A549 (cell line): ENCODE measurements at regions not wholly inside any gene's neighbourhood (a gene's known extent, or its start where the extent isn't known, plus 50 kb on each side); places are given as distances from the start of the nearest gene placed in this dataset.

Source experiments
- ATAC-seq, 2 experiments: fragments of 200-7000 bp in 1 of 2; fragments of >200 bp in 1 of 2; cut with Nextera tagmentation in 1 of 2; cut with Tn5 transposase in 1 of 2; 3 replicates each; pipeline versions ENCODE4 v1.8.0 to v1.9.1; 2018 to 2020; ENCODE audit warnings: mild to moderate bottlenecking in 1 of 2, moderate library complexity in 1 of 2
- CTCF ChIA-PET: fragments of 300-600 bp; sonication (Branson Sonifier 250); formaldehyde crosslinking; extraction: SDS; loops from one replicate; lab custom pipeline; 2021; ENCODE audit warnings: antibody characterized with exemption, inconsistent platforms; lab: Yijun Ruan, JAX
- POLR2A ChIA-PET: fragments of 350-600 bp; formaldehyde crosslinking; extraction: SDS; loops from one replicate; lab custom pipeline; 2021; ENCODE audit warnings: antibody characterized with exemption, inconsistent platforms; lab: Yijun Ruan, JAX
- DNase-seq, 2 experiments: peaks; one replicate each; pipeline versions ENCODE4 v3.0.0 to v3.0.0-alpha.2; 2011 to 2016; ENCODE audit warnings: low read depth in 1 of 2, low spot score in 1 of 2
- FAIRE-seq: peaks from 2 replicates; lab custom pipeline; 2011; peaks lifted over from hg19 to GRCh38; lab: Jason Lieb, UNC
- H3K27ac ChIP-seq, 2 experiments: fragments of >200 bp; sonication (Bioruptor Twin); formaldehyde crosslinking; 3 replicates each; pipeline ENCODE4 v1.5.1; 2016 to 2017
- H3K4me1 ChIP-seq: fragments of >200 bp; sonication (Bioruptor Twin); formaldehyde crosslinking; 3 replicates; pipeline ENCODE4 v1.6.1; 2016
- H3K4me2 ChIP-seq: fragments of >200 bp; sonication (Bioruptor Twin); formaldehyde crosslinking; 3 replicates; pipeline ENCODE4 v1.6.1; 2016
- H3K4me3 ChIP-seq: fragments of >200 bp; sonication (Bioruptor Twin); formaldehyde crosslinking; 3 replicates; pipeline ENCODE4 v1.5.1; 2016
- H3K9me3 ChIP-seq: fragments of >200 bp; sonication (Bioruptor Twin); formaldehyde crosslinking; 3 replicates; pipeline ENCODE4 v1.6.1; 2016
- BHLHE40 ChIP-seq: IDR thresholded peaks from 2 replicates; pipeline ENCODE4 v1.6.1; 2012; ENCODE audit warnings: low read depth, low read length, inconsistent platforms
- CEBPB ChIP-seq, 2 experiments: fragments of >200 bp in 1 of 2; sonication (Bioruptor Twin) in 1 of 2; formaldehyde crosslinking in 1 of 2; IDR thresholded peaks; 2 replicates each; pipeline ENCODE4 v1.6.1; 2012 to 2016
- EHMT2 ChIP-seq: fragments of 200-600 bp; sonication (generic); IDR thresholded peaks from 2 replicates; pipeline ENCODE4 v1.6.1; 2016; ENCODE audit warnings: antibody characterized with exemption, low read depth, mild to moderate bottlenecking, moderate library complexity
- ESRRA ChIP-seq: fragments of 150-350 bp; IDR thresholded peaks from 2 replicates; pipeline ENCODE4 v1.6.1; 2014; ENCODE audit warnings: mild to moderate bottlenecking, low read length, borderline replicate concordance
- FOXS1 ChIP-seq: fragments of 250-450 bp; sonication (Bioruptor Pico); IDR thresholded peaks from 2 replicates; pipeline ENCODE4 v1.5.0; 2020; ENCODE audit warnings: mild to moderate bottlenecking, moderate library complexity
- HEYL ChIP-seq: fragments of 250-450 bp; sonication (Bioruptor Pico); IDR thresholded peaks from 2 replicates; pipeline ENCODE4 v1.8.0; 2021; ENCODE audit warnings: mild to moderate bottlenecking, moderate library complexity
- HOXB13 ChIP-seq: fragments of 250-450 bp; sonication (Bioruptor Pico); IDR thresholded peaks from 2 replicates; pipeline ENCODE4 v1.5.0; 2020; ENCODE audit warnings: low read depth, mild to moderate bottlenecking, moderate library complexity
- KDM1A ChIP-seq: fragments of 200-600 bp; sonication (generic); IDR thresholded peaks from 2 replicates; pipeline ENCODE4 v1.6.1; 2016; ENCODE audit warnings: low read depth, mild to moderate bottlenecking
- KDM5A ChIP-seq: fragments of 200-600 bp; sonication (generic); IDR thresholded peaks from 2 replicates; pipeline ENCODE4 v1.6.1; 2016; ENCODE audit warnings: antibody characterized with exemption, mild to moderate bottlenecking
- MAFK ChIP-seq: fragments of 450-650 bp; IDR thresholded peaks from 2 replicates; pipeline ENCODE4 v1.6.1; 2014; ENCODE audit not compliant: partially characterized antibody
- MAZ ChIP-seq: fragments of 150-350 bp; IDR thresholded peaks from 2 replicates; pipeline ENCODE4 v1.6.1; 2014; ENCODE audit warnings: antibody characterized with exemption, low read depth, low read length, borderline replicate concordance
- NPAS2 ChIP-seq: fragments of 250-450 bp; sonication (Bioruptor Pico); IDR thresholded peaks from 2 replicates; pipeline ENCODE4 v1.8.0; 2022; ENCODE audit warnings: mild to moderate bottlenecking, moderate library complexity, borderline replicate concordance
- PHF8 ChIP-seq: fragments of 200-600 bp; sonication (generic); IDR thresholded peaks from 2 replicates; pipeline ENCODE4 v1.6.1; 2016; ENCODE audit warnings: low read depth, mild to moderate bottlenecking, antibody characterized with exemption, moderate library complexity, borderline replicate concordance
- RFX5 ChIP-seq: fragments of 450-650 bp; IDR thresholded peaks from 2 replicates; pipeline ENCODE4 v1.7.1; 2014; ENCODE audit warnings: antibody characterized with exemption, mild to moderate bottlenecking, moderate library complexity
- SMC3 ChIP-seq: fragments of >200 bp; sonication (Bioruptor Twin); formaldehyde crosslinking; IDR thresholded peaks from 3 replicates; pipeline ENCODE4 v1.6.1; 2018; ENCODE audit warnings: inconsistent platforms
- ZC3H11A ChIP-seq: fragments of 450-650 bp; IDR thresholded peaks from 2 replicates; pipeline ENCODE4 v1.6.1; 2014; ENCODE audit warnings: antibody characterized with exemption, mild to moderate bottlenecking
- ZFP36 ChIP-seq: fragments of 450-650 bp; IDR thresholded peaks from 2 replicates; pipeline ENCODE4 v1.6.1; 2014; ENCODE audit warnings: borderline replicate concordance; ENCODE audit not compliant: partially characterized antibody
- ZSCAN20 ChIP-seq: fragments of 250-450 bp; sonication (Bioruptor Pico); IDR thresholded peaks from 2 replicates; pipeline ENCODE4 v1.8.0; 2022; ENCODE audit warnings: mild to moderate bottlenecking, moderate library complexity
- WGBS: methylation state at CpG from one replicate; pipeline ENCODE4 v1.1.6; 2017; ENCODE audit errors: missing lambda C conversion rate; 5-methylcytosine and 5-hydroxymethylcytosine counted together
- TF ChIP-seq, protein P1 (sequence below): fragments of >200 bp; sonication (Bioruptor Twin); formaldehyde crosslinking; IDR thresholded peaks from 2 replicates; pipeline ENCODE4 v1.6.1; 2016
- TF ChIP-seq, protein P2 (sequence below): fragments of 250-450 bp; sonication (Bioruptor Pico); IDR thresholded peaks from 2 replicates; pipeline ENCODE4 v1.5.0; 2021; ENCODE audit warnings: mild to moderate bottlenecking, moderate library complexity, borderline replicate concordance
- TF ChIP-seq, protein P3 (sequence below): fragments of 150-350 bp; IDR thresholded peaks from 2 replicates; pipeline ENCODE4 v1.6.1; 2014; ENCODE audit warnings: low read depth, mild to moderate bottlenecking, low read length
- TF ChIP-seq, protein P4 (sequence below): IDR thresholded peaks from 2 replicates; pipeline ENCODE4 v1.6.1; 2012
- TF ChIP-seq, protein P5 (sequence below): fragments of 250-450 bp; sonication (Bioruptor Pico); IDR thresholded peaks from 2 replicates; pipeline ENCODE4 v1.5.0; 2020; ENCODE audit warnings: low read depth, mild to moderate bottlenecking, moderate library complexity

DNA sequence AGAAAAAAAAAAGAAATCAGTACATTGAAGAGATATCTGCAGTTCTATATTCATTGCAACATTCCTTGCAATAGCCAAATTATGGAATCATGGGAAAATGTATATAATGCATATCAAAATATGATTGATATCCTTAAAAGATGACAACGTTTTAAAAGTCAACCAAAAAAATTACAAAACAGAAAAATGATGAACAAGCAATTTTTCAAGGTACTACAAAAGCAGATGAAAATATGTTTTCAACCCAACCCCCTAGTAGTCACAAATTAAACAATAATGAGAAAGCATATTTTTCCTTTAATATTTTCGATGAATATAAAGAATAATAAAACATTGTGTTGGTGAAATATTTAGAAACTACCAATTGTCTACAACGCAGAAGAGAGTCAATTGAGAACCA, 497.6 kb downstream of the MEI4 start:
- Histone ChIP-seq H3K9me3 (no peaks in the 10 kb centered on the region), H3K4me2 (no peak overlapping the region), H3K4me3 (no peak overlapping the region), H3K27ac (no peak overlapping the region), H3K4me1 (no peaks in the 10 kb centered on the region)
- DNase-seq (no peak), ATAC-seq (no peak), FAIRE-seq (no peak)
- TF ChIP-seq MAFK (peak; percentile 70), BHLHE40 (no peak)
- 4% methylated on average over 3 of the region's 3 CpGs for WGBS
- CTCF ChIA-PET: no interaction called here
- POLR2A ChIA-PET: no interaction called here

DNA sequence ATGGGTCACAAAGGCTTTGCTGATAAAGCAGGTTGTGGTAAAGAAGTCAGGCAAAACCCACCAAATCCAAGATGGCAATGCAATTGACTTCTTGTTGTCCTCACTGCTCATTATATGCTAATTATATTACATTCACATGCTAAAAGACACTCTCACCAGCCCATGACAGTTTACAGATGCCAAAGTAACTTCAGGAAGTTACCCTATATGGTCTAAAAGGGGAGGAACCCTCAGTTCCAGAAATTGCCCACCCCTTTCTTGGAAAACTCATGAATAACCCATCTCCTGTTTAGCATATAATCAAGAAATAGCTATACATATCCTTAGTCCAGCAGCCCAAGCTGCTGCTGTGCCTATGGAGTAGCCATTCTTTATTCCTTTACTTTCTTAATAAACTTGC, 501.1 kb downstream of the MEI4 start:
- H3K4me3 ChIP-seq: no peak overlapping the region
- H3K4me2 ChIP-seq: no peak overlapping the region
- TF ChIP-seq, protein P1, sequence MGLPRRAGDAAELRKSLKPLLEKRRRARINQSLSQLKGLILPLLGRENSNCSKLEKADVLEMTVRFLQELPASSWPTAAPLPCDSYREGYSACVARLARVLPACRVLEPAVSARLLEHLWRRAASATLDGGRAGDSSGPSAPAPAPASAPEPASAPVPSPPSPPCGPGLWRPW: no peak
- TF ChIP-seq RFX5 (no peak), KDM5A (no peak), SMC3 (no peak)
- H3K27ac ChIP-seq: no peak overlapping the region
- no peak for DNase-seq
- no peaks in the 10 kb centered on the region for H3K9me3 ChIP-seq
- ChIA-PET POLR2A (no interaction called here), CTCF (interaction anchor here (1.2 kb wide), 1 partner anchor 132 kb away, joined by 3 read pairs; no protein-coding TSS in a partner anchor)
- no peak for ATAC-seq
- H3K4me1 ChIP-seq: no peaks in the 10 kb centered on the region
- no peak for FAIRE-seq

DNA sequence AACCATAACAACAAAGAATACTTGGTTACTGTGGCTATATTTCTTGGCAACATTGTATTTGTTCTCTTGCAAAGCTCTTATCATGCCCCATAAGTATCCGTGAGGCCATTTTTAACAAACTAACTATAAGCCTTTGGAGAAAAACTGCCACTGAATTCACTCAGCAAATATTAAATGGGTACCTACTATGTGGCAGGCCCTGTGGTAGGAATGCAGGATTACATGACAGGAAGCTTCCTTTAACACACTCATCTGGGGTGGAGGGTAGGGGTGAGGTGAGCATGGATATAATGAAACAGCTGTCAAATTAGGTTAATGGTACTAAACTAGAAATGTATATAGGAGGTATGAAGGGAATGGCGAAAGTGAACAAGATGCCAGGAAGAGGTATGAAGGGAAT, 504.8 kb downstream of the MEI4 start:
- DNase-seq (no peak), FAIRE-seq (no peak), ATAC-seq (no peak)
- WGBS: 22% methylated on average over 2 of the region's 2 CpGs
- ChIA-PET CTCF (no interaction called here), POLR2A (no interaction called here)
- no peak for TF ChIP-seq KDM1A
- no peak for TF ChIP-seq PHF8
- no peak for TF ChIP-seq MAFK
- H3K27ac ChIP-seq: no peak overlapping the region
- H3K4me1 ChIP-seq: no peaks in the 10 kb centered on the region
- no peak overlapping the region for H3K4me3 ChIP-seq
- no peaks in the 10 kb centered on the region for H3K9me3 ChIP-seq
- H3K4me2 ChIP-seq: no peak overlapping the region

DNA sequence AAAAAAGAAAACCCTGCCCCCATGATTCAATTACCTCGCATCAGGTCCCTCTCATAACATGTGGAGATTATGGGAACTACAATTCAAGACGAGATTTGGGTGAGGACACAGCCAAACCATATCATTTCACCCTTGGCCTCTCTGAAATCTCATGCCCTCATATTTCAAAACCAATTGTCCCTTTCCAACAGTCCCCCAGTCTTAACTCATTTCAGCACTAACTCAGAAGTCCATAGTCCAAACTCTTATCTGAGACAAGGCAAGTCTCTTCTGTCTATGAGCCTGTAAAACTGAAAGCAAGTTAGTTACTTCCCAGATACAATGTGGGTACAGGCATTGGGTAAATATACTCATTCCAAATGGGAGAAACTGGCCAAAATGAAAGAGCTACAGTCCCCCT, 536.1 kb downstream of the MEI4 start:
- DNase-seq (no peak), ATAC-seq (no peak), FAIRE-seq (no peak)
- ChIA-PET POLR2A (no interaction called here), CTCF (no interaction called here)
- Histone ChIP-seq H3K4me2 (no peak overlapping the region), H3K4me1 (no peaks in the 10 kb centered on the region), H3K27ac (no peak overlapping the region), H3K9me3 (no peaks in the 10 kb centered on the region), H3K4me3 (no peak overlapping the region)
- 0% methylated on average over 2 of the region's 2 CpGs for WGBS
- TF ChIP-seq NPAS2 (CRISPR knock-in tag): no peak

DNA sequence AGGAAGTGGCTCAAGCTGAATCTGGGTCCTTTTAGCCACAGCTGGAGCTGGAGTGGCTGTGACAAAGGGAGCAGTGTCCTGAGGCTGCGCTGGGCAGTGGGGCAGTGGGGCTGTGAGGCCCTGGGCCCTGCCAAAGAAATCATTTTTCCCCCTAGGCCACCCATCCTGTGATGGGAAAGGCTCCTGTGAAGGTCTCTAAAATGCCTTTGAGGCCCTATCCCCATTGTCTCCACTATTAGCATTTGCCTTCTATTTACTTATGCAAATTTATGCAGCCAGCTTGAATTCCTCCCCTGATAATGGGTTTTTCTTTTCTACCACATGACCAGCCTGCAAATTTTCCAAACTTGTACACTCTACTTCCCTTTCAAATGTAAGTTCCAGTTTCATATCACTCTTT, 539.2 kb downstream of the MEI4 start:
- ChIA-PET CTCF (no interaction called here), POLR2A (no interaction called here)
- FAIRE-seq (no peak), DNase-seq (no peak), ATAC-seq (no peak)
- Histone ChIP-seq H3K4me1 (no peaks in the 10 kb centered on the region), H3K4me2 (no peak overlapping the region), H3K9me3 (no peaks in the 10 kb centered on the region), H3K4me3 (no peak overlapping the region), H3K27ac (no peak overlapping the region)
- 0% methylated on average over 1 of the region's 1 CpG for WGBS
- no peak for TF ChIP-seq ZFP36
- no peak for TF ChIP-seq ESRRA
- TF ChIP-seq ZC3H11A: no peak
- TF ChIP-seq RFX5: no peak
- TF ChIP-seq, protein P2, sequence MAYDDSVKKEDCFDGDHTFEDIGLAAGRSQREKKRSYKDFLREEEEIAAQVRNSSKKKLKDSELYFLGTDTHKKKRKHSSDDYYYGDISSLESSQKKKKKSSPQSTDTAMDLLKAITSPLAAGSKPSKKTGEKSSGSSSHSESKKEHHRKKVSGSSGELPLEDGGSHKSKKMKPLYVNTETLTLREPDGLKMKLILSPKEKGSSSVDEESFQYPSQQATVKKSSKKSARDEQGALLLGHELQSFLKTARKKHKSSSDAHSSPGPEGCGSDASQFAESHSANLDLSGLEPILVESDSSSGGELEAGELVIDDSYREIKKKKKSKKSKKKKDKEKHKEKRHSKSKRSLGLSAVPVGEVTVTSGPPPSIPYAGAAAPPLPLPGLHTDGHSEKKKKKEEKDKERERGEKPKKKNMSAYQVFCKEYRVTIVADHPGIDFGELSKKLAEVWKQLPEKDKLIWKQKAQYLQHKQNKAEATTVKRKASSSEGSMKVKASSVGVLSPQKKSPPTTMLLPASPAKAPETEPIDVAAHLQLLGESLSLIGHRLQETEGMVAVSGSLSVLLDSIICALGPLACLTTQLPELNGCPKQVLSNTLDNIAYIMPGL (CRISPR knock-in tag): no peak
- no peak for TF ChIP-seq FOXS1
- TF ChIP-seq EHMT2: no peak
- TF ChIP-seq, protein P3, sequence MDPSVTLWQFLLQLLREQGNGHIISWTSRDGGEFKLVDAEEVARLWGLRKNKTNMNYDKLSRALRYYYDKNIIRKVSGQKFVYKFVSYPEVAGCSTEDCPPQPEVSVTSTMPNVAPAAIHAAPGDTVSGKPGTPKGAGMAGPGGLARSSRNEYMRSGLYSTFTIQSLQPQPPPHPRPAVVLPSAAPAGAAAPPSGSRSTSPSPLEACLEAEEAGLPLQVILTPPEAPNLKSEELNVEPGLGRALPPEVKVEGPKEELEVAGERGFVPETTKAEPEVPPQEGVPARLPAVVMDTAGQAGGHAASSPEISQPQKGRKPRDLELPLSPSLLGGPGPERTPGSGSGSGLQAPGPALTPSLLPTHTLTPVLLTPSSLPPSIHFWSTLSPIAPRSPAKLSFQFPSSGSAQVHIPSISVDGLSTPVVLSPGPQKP: no peak
- no peak for TF ChIP-seq MAZ
- TF ChIP-seq CEBPB (IDR thresholded peaks at IDR 0.05): no peak
- no peak for TF ChIP-seq HEYL
- TF ChIP-seq, protein P4, sequence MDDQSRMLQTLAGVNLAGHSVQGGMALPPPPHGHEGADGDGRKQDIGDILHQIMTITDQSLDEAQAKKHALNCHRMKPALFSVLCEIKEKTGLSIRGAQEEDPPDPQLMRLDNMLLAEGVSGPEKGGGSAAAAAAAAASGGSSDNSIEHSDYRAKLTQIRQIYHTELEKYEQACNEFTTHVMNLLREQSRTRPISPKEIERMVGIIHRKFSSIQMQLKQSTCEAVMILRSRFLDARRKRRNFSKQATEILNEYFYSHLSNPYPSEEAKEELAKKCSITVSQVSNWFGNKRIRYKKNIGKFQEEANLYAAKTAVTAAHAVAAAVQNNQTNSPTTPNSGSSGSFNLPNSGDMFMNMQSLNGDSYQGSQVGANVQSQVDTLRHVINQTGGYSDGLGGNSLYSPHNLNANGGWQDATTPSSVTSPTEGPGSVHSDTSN: no peak
- no peak for TF ChIP-seq HOXB13 (CRISPR knock-in tag)
- TF ChIP-seq ZSCAN20 (CRISPR knock-in tag): no peak
- TF ChIP-seq, protein P5, sequence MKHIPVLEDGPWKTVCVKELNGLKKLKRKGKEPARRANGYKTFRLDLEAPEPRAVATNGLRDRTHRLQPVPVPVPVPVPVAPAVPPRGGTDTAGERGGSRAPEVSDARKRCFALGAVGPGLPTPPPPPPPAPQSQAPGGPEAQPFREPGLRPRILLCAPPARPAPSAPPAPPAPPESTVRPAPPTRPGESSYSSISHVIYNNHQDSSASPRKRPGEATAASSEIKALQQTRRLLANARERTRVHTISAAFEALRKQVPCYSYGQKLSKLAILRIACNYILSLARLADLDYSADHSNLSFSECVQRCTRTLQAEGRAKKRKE: no peak
